Fibroblast of villous mesenchyme (primary cell): ENCODE measurements at regions not wholly inside any gene's neighbourhood (a gene's known extent, or its start where the extent isn't known, plus 50 kb on each side); places are given as distances from the start of the nearest gene placed in this dataset.

Experiments used
- DNase-seq: peaks from one replicate; pipeline ENCODE4 v3.0.0-alpha.2; 2010; ENCODE audit warnings: low read depth
- H3K4me3 ChIP-seq: 2 replicates; pipeline ENCODE4 v1.5.1; 2011; ENCODE audit warnings: low read depth, mild to moderate bottlenecking, low read length
- TF ChIP-seq, protein P1 (sequence below): IDR thresholded peaks from 2 replicates; pipeline ENCODE4 v1.5.1; 2012; ENCODE audit warnings: low read depth, mild to moderate bottlenecking, low read length; ENCODE audit not compliant: insufficient read depth

- DNase-seq = no peak
- H3K4me3 ChIP-seq = no peak overlapping the region
- TF ChIP-seq, protein P1, sequence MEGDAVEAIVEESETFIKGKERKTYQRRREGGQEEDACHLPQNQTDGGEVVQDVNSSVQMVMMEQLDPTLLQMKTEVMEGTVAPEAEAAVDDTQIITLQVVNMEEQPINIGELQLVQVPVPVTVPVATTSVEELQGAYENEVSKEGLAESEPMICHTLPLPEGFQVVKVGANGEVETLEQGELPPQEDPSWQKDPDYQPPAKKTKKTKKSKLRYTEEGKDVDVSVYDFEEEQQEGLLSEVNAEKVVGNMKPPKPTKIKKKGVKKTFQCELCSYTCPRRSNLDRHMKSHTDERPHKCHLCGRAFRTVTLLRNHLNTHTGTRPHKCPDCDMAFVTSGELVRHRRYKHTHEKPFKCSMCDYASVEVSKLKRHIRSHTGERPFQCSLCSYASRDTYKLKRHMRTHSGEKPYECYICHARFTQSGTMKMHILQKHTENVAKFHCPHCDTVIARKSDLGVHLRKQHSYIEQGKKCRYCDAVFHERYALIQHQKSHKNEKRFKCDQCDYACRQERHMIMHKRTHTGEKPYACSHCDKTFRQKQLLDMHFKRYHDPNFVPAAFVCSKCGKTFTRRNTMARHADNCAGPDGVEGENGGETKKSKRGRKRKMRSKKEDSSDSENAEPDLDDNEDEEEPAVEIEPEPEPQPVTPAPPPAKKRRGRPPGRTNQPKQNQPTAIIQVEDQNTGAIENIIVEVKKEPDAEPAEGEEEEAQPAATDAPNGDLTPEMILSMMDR = no peak
Observed at GRCh38 chr3:127033171-127033570, 50.3 kb downstream of the PLXNA1 start.

DNA sequence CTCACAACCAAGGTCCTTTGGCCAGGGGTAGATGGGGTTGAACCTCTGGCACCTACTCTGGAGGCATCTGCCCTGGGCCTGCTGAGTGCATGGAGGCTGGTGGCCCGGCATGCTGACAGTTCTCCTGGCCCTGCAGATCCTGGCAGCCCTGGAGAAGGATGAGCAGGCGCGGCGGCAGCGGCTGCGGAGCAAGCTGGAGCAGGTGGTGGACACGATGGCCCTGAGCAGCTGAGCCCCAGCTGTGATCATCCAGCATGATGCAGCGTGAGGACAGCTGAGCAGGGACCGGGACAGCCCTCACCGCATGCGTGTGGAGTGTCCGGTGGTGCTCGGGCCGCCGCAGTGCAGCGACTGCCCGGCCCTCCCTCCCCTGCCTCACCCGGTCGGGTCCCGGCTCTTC lies 50.9 kb downstream of the PLXNA1 start:
- DNase-seq = no peak
- TF ChIP-seq, protein P1 = no peak
- H3K4me3 ChIP-seq = no peak overlapping the region

- DNase-seq = no peak
- no peak overlapping the region for H3K4me3 ChIP-seq
- TF ChIP-seq, protein P1 = no peak
Observed at GRCh38 chr3:127034195-127034989, 51.5 kb downstream of the PLXNA1 start.

- no peak for DNase-seq
- H3K4me3 ChIP-seq = no peak overlapping the region
- TF ChIP-seq, protein P1 = no peak
Observed at GRCh38 chr3:127034990-127035652, 52.2 kb downstream of the PLXNA1 start.

DNA sequence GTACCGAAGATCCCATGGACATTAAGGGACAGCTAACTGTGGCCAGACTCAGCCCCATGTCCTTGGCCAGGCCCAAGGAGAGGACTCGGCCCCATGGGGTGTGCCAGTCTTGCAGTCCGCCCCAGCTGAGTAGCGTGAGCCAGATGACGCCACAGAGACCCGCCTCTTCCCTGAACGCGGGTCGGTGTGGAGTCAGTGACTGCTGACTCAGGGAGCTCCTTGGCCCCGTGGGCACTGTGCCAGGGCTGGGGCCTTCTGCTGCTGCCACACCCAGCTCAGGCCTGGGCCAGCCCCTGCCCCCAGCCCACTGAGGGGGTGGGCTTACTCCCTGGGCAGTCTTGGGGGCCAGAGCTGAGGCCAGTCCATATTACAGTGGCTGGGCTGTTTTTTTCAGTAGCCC lies 52.8 kb downstream of the PLXNA1 start:
- peak; percentile 95 for DNase-seq
- no peak overlapping the region for H3K4me3 ChIP-seq
- TF ChIP-seq, protein P1 = no peak

DNA sequence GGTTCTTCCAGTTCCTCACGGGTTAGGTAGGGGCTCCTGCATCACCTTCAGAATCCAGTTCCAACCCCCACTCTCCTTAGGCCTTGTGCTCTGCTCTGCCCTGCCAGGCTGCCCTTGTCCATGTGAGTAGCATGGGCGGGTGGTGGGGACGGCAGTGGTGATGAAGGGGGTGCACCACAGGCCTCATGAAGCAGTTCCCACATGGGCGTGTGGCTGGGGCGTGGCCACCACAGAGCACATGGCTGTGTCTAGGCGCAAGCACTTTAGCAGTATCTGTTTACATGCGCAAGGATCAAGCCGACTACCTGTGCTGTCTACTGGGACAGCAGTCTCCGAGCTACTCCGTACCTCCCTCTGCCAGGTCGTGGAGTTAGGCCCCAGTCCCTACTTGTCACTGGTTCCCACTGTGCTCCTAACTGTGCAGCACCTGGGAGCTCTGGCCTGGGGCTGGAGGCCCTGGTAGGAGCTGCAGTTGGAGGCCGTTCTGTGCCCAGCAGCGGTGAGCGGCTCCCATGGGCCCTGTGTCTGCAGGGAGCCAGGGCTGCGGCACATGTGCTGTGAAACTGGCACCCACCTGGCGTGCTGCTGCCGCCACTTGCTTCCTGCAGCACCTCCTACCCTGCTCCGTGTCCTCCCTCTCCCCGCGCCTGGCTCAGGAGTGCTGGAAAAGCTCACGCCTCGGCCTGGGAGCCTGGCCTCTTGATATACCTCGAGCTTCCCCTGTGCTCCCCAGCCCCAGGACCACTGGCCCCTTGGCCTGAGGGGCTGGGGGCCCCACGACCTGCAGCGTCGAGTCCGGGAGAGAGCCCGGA lies 53.5 kb downstream of the PLXNA1 start:
- no peak for DNase-seq
- H3K4me3 ChIP-seq = no peak overlapping the region
- TF ChIP-seq, protein P1 = no peak
